DMS153 treated with DMSO at 0.1 percent for 48 hours (cell line): ENCODE measurements at regions not wholly inside any gene's neighbourhood (a gene's known extent, or its start where the extent isn't known, plus 50 kb on each side); places are given as distances from the start of the nearest gene placed in this dataset.

Experiments used
- DNase-seq: peaks from one replicate; lab custom pipeline; 2025; ENCODE audit not compliant: unreplicated experiment; lab: John Stamatoyannopoulos, UW

DNA sequence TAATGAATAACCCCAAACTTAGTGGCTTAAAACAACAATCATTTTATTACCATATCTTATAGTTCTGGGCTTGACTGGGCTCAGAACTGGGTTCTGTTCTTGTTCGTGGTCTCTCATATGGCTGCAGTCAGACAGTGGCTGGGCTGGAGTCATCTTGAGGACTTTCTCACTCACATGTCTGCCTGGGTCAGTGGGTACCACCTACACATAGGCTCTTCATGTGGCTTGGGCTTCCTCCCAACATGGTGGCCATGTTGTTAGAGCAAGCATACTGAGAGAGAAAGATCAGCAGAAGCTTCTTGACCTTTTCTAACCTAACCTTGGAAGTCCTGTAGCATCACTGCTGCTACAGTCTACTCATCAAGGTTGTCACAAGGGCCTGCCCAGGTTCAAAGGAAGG is 158.6 kb upstream of the SDK2 start:
- DNase-seq = no peak

DNA sequence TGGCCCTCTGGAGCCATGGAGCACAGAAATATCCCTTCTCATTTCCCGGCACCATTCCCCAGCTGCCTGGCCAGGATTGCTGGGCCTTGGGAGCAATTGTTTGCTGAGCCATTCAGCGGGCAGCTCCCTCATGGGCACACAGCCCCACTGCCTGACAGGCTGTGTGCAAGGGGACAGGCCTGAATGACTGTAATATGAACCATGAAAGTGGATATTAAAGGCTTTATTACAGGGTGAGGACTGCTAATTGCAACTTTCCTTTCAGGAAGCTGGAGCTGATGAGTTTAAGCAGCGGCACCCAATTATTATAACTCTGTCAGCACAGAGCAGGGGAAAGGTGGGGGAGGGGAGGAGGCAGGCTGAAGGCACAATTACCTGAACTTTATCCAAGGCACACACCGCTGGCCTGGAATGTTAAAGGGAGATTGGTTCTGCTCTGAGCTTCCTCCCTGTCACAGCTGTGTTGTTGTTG is 159.8 kb upstream of the SDK2 start:
- DNase-seq = peak; percentile 55

DNA sequence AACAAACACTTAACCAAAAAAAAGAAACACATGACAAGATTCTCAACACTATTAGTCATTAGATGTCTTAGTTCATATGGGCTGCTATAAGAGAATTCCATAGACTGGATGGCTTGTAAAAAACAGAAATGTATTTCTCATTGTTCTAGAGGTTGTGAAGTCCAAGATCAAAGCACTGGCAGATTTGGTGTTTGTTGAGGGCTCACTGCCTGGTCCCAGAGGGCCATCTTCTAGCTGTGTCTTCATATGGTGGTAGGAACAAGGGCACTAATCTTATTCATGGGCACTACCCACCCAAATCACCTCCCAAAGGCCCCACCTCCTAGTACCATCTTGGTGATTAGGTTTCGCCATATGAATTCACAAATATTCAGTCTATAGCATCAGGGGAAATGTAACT is 162.5 kb upstream of the SDK2 start:
- DNase-seq = no peak

DNA sequence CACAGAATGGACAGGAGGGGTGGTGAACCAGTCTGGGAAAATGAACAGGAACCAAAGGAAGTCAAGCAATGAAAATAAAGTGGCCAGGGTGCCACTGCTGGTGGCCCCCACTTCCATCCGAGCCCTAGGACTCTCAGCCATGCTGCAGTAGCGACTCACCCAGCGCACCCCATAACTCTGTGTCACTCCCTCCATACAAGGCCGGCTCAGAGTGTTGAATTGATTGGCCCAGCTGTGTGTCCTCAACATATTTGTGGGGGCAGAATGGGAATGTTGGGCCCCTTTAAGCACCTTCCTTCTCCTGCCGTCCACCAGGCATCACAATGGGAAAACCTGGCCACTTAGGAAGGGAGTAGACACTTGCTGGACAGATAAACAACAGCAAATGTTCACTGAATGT is 169.0 kb upstream of the SDK2 start:
- DNase-seq = no peak

DNA sequence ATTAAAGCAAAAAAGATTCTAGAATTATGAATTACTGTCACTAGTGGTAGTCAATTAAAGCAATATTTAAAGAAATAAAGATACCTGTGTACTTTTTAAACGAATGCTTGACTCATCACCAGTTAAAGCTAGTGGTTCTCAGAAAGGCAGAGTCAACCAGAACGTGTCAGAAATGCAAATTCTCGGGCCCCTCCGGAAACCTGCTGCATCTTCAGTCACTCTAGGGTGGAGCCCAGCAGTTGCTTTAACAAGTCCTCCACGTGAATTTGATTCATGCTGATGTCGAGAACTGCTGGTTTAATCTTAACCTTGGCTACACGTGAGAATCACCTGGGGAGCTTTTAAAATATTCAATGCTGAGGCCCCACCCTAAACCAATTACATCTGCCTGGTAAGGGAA is 169.8 kb upstream of the SDK2 start:
- DNase-seq = no peak

DNA sequence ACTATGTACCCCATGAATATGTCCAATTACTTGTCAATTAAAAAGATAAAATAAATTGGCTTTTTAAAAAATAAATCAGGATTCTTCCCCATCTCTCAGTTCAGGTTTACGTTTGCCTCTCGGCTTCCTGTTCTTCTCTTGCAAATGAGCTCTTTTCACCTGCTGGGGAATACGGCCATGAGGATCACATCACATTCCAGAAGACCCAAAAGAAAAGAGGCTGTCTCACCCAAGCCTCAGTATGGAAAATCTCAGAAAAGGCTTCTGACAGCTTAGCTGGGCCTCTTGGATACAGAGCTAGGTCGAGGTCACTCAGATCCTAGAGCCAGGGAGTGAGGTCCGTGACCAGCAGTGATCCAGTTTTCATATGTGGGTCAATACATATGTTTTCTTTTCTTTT is 171.2 kb upstream of the SDK2 start:
- no peak for DNase-seq

DNA sequence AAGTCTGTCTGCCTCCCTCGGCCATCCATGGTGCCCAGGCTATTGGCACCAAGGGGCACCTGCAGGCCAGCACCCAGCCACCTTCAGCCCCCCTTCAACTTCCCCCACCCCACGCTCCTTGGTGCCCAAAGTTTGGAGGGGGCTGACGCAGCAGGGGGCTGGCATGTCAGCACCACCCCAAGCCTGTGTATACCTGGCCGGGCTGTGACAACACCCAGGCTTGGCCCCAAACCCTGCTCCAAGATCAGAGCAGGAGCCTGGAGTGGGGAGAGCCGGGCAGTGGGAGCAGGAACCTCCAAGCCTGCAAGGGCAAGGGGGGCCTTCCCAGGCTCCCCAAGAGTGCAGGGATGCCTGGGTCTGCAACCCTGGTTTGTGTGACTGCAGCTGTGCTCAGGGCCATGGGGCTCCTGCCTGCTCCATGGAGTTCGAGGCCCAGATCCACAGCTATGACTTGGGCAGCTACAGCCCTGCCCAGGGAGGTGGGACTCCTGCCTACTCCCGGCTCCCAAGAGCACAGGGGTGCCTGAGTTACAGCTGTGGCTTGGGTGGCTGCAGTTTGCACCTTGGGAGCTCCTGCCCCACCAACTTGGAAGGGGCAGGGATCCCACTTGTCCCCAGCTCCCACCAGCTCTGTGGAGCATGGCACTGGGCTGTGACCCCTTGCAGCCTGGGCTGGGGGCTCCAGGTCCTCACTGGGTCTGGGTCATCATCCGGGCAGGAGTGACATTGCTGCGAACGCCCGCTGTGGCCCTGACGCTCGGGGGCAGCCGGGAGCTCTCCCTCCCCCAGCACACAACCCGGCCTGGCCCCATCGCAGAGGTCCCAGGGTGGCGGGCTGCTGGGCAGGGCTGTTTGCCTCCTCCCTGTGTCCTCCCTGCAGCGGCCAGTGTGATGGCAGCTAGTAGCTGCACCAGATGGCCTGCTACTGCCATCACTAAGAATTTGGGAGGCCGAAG is 175.5 kb upstream of the SDK2 start:
- no peak for DNase-seq

DNA sequence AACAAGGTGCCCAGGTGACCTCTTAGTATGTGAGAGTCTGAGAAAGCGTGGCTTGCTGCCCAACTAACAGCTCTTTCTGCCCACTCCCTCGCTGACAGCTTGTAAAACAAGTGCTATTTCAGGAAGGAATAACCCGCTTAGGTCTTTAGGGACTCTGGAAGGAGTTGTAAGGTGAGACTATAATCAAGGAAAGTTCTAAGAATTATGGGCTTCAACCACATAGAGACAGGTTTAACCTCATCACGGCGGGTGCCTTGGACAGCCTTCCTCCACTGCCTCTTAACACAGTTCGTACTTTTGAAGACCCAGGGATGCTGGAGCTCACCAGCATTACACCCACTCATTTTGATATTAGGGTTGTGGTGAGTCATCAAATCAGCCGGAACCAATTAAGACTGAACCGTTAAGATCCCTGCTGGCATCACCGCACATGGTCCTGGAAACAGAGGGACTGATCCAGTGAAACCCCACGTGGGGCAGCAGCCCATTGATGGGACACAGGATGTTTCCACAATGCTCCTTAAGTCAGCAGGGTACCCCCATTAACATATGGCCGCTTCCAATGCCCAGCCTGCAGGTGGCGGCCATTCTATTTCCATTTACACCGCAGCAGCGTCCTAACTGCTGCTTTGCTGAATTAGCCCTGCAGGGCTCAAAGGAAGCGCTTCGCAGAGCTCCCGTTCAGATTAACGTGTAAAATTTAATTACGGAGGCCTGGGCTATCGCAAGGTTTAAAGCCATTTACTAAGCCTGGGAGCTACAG is 176.6 kb upstream of the SDK2 start:
- no peak for DNase-seq

DNA sequence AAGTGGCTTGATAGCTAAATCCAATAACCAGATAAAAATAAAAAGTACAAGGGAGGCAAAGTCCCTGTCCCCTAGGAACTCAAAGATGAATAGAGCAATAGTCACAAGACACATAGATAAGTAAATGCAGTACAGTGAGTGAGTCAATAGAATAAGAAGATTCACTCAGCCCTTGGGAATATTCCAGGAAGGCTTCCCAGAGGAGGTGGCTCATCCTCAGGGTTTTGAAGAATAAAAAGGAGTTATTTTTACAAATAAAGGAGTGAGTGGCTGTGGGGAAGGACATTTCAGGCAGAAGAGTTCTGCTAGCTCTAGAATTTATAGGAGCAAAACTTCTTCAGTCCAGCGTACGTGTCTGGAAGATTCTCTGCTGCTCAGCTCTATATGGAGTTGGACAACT is 177.4 kb upstream of the SDK2 start:
- DNase-seq = no peak

DNA sequence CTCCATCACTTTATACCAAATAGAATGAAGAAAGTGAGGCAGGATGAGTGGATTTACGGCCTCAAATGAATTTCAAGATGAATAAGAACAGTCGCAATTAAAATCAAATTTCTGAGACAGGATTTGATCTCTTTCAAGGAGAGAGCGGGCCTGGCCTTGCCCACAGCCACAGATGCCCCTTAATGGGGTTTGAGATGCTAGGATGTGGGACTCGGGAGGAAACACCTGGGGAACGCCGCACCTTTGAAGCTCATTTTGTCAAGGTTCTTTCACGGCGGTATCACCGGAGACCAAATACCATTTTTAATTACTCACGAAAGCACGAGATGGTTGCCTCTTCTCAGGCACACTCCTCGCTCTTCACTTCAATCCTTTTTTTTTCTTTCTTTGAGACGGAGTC is 178.1 kb upstream of the SDK2 start:
- DNase-seq = no peak

DNA sequence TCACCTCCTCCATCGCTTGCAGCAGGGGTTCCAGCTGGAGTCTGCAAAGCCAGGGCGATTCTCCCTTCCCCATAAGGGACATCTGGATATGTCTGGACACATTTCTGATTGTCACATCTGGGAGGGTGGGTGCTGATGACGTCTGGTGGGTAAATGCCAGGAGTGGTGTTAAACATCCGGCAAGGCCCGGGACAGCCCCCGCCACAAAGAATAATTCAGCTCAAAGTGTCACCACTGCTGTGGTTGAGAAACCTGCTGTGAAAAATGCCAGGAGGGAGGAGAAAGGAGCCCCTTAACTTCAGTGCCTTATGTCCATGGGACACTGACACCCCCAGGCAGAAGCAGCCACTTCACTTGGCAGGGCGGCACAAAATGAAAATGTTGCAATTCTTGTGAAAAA is 179.4 kb upstream of the SDK2 start:
- no peak for DNase-seq

DNA sequence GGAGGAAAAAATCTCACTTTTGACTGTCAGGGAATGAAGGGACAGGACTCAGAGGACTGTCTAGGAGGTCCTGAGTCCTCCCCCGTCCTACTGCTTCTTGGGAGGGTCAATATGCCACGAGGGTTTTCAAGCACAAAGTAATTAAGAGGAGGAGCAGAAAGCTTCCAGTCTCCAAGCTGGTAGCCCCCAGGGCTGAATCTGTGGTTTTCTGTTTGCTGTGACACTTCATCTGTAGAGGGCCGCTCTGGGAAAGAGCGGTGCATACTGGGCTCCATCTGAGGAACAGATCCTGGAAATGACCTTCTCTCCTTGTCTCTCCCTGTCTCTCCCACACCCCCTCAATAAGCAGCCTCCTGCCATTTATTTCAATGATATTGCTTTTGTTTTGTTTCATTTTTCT is 180.1 kb upstream of the SDK2 start:
- no peak for DNase-seq

DNA sequence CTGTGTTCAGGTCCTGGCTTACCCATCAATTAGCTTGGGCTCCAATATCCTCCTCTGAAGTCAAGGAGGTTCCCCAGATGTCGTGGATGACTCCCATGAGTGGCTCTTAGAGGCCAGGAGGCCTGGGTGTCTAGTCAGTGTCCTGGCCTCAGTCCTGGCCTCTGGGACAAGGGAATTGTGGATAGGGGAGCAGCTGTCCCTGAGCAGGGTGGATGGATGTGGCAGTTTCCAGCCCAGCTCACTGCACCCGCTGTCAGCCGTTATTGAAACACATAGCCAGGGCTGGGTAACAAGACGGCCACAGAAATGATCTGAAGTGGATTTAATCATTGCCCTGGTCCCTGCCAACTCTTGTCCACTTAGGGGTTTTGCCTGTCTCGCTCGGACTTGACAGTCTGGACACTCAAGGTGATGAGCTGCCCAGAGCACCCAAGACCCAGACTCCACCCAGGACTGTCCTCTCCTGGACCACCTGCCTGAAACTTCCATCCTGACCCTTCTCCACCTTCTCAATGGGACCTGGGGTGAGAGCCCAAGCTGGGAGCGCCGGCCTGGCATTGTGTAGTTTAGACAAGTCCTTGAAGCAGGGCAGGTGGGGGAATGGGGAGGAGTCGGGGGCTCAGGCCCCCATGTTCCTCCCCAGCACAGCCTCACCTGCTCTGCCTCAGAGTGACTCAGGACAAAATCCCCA is 182.1 kb upstream of the SDK2 start:
- no peak for DNase-seq

DNA sequence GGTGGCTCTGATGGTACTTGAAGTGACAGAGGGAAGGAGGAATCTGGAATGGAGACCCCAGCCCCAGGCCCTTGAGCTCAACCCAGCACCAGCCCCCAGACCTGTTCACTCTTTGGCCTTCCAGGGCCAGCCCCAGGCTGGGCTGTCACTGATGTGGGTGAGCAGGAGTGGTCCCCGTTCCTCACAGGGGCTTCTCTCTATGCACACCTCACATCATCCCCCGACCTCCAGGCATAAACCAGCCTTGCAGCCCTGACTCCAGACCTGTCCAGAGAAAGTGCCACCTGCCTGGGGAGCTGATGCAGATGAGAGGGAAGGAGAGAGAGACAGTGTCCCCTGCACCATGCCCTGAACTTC is 182.6 kb upstream of the SDK2 start:
- no peak for DNase-seq

DNA sequence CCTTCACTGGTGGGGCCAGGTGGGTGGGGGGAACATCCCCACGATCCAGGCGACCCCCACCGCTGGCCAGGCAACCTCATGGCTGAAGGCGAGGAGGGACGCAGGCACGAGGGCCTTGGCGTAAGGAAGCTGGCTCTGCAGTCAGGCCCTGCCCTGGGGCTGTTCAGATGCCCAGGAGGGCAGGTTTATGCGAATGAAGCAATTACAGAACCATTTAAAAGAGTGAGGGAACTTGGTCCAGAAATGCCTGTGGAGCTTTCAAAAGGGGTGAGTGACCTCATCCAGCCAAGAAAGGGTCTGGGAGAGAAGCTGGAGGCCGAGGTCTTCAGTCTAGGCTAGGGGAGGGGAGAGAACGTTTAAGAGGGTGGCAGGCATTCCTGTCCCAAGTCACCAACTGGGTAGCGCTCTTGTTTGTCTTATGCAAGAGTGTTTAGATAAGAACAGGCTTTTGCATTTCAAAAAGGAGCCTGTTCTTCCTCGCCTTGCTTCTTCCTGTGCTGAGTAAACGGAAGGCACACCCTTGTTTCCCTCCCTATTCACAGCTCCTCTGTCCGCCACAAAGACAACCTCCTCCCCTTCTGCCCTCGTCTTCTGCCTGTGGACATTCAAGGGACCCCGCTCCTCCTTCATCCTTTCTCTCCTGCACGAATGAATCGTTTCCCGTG is 183.5 kb upstream of the SDK2 start:
- peak; percentile 11 for DNase-seq

DNA sequence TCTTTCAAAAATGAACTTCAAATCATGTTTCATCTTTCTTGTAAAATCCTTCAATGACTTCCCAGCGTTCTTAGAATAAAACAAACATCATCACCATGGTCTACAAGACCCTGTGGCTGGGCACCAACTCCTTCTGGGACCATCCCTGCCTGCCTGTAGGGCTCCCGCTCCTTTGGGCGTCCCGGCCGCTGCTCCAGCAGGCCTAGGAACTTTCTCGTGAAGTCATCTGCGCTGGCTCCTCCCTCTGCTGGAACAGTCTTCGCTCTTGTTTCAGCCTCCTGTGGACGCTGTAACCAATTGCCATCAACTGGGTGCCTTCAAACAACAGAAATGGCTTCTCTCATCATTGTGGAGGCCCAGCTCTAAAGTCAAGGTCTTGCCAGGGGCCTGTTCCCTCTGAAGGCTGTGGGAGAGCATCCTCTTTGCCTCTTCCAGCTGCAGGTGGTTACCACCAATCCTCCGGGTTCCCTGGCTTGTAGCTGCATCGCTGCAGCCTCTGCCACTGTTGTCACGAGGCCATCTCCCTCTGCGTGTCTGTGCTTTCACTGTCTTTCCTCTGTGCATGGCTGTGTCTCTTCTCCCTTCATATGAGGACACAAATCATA is 185.5 kb upstream of the SDK2 start:
- no peak for DNase-seq

DNA sequence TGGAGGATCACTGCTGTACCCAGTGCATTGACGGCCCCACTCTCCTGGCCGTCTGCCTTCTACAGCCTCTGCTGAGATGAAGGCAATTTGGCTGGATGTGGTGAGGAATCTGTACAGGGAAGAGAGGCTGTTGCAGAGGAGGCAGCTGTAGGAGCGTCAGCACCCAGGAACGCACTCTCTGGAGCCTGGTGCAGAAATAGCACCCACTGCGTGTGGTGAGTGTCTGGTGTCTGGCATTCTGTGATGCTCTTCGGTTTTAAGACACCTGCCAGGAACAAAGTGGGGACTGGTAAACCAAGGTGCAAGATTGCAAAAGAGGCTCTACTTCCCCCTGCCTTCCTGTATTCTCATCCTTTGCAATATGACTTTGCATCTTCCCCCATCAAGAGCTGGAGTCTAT is 187.5 kb upstream of the SDK2 start:
- DNase-seq = no peak

DNA sequence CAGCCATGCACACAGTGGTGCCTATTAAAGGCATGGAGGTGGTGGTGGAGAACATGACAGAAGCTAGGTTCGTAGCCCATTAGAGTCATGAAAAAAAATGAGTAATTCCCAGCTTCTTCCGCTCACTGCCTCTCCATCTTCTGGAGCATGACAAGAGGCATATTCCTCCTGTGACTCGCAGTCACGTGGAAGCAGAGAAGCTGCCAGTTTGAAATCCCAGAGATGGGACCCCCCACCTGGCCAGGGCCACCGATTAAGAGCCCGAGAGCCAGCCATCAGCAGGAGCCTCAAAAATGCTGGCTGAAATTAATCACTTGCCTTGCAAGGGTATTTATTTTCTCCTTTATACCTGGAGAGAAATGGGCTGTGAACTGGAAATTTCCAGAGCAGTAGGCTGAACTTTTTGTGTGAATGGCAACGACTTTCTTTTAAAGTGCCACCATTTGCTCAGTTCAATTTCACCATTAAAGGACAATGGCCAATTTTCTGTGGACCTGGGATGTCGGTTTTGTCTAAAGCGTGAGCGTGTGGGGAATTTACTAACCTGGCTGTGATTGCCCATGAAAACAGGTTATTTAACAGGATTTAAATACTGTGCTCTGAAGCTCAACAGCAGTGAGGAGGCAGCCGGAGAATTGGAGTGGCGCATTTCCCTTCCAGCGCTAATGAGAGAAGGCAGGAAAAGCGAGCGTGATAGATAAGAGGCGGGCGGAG is 189.7 kb upstream of the SDK2 start:
- DNase-seq = no peak

DNA sequence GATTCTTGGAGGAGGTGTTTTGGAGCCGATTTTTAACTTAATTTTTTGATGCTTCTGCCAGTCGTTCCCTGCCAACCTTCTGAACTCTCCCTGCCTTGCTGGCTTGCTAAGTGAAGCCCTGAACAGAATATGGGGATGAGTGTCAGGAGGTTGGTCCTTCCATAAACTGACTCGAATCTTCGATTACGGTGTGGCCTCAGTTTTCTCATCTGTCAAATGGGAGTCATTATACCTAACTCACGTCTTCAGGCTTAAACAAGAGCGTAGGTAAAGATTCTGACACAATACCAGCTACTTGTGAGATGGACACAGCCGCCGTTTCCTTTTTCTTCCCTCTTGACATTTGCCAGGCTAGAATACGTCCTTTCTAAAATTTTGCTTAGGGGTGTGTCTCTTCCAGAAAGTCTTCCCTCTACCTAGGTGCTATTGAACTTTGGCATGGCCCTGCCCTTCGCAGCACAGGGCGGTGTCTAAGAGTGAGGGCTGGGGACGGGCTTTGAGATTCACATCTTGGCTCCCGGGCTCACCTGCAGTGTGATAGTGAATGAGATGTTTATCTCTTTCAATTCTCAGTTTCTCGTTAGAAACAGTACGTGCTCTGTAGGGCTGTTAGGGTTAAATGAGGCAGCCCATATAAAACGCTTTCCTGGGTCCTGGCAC is 190.6 kb upstream of the SDK2 start:
- no peak for DNase-seq

DNA sequence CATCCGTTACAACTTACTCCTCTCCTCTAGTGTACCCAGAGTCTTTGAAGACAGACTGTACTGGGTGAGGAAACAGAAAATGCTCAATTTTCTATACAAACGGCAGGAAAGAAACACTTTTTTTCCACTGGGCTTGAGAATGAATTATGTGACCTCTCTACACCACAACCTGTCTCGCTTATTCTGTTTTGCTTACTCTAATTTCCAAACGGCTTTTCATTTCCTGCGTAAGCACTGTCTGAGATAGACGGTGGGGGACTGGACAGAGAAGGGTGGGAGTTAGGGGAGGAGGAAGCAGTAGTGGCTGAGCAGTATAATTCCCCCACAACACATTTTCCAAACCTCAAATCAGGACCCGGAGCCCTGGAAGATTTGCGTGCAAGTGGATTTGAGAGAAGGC is 191.4 kb upstream of the SDK2 start:
- DNase-seq = no peak
